ENCODE measurements at regions not wholly inside any gene's neighbourhood (a gene's known extent, or its start where the extent isn't known, plus 50 kb on each side); places are given as distances from the start of the nearest gene placed in this dataset.

GRCh38 chr2:113822087-113822815 is 65.8 kb upstream of the SLC35F5 start (continued):
- no peak for TF ChIP-seq ZNF592 (IDR thresholded peaks at IDR 0.05)
- no peak for TF ChIP-seq CREM (IDR thresholded peaks at IDR 0.05; ENCODE audit: low read depth)
- no peak for TF ChIP-seq CBX3 (IDR thresholded peaks at IDR 0.05; ENCODE audit: borderline replicate concordance in 1 of 2, low read length in 2 of 2)
- no peak for TF ChIP-seq ZNF785 (CRISPR knock-in tag; IDR thresholded peaks at IDR 0.05)
- TF ChIP-seq XRCC3 (IDR thresholded peaks at IDR 0.05): no peak
- no peak for TF ChIP-seq NR1H2 (CRISPR knock-in tag; IDR thresholded peaks at IDR 0.05)
- TF ChIP-seq YY1 (IDR thresholded peaks at IDR 0.05; ENCODE audit: borderline replicate concordance in 1 of 3, control insufficient read depth in 1 of 3, extremely low read depth in 1 of 3, insufficient read depth in 3 of 3, insufficient read length in 1 of 3, insufficient replicate concordance in 2 of 3, low read depth in 1 of 3, low read length in 2 of 3): no peak
- TF ChIP-seq HOXB6 (CRISPR knock-in tag; IDR thresholded peaks at IDR 0.05; ENCODE audit: borderline replicate concordance): no peak
- TF ChIP-seq, protein P1, sequence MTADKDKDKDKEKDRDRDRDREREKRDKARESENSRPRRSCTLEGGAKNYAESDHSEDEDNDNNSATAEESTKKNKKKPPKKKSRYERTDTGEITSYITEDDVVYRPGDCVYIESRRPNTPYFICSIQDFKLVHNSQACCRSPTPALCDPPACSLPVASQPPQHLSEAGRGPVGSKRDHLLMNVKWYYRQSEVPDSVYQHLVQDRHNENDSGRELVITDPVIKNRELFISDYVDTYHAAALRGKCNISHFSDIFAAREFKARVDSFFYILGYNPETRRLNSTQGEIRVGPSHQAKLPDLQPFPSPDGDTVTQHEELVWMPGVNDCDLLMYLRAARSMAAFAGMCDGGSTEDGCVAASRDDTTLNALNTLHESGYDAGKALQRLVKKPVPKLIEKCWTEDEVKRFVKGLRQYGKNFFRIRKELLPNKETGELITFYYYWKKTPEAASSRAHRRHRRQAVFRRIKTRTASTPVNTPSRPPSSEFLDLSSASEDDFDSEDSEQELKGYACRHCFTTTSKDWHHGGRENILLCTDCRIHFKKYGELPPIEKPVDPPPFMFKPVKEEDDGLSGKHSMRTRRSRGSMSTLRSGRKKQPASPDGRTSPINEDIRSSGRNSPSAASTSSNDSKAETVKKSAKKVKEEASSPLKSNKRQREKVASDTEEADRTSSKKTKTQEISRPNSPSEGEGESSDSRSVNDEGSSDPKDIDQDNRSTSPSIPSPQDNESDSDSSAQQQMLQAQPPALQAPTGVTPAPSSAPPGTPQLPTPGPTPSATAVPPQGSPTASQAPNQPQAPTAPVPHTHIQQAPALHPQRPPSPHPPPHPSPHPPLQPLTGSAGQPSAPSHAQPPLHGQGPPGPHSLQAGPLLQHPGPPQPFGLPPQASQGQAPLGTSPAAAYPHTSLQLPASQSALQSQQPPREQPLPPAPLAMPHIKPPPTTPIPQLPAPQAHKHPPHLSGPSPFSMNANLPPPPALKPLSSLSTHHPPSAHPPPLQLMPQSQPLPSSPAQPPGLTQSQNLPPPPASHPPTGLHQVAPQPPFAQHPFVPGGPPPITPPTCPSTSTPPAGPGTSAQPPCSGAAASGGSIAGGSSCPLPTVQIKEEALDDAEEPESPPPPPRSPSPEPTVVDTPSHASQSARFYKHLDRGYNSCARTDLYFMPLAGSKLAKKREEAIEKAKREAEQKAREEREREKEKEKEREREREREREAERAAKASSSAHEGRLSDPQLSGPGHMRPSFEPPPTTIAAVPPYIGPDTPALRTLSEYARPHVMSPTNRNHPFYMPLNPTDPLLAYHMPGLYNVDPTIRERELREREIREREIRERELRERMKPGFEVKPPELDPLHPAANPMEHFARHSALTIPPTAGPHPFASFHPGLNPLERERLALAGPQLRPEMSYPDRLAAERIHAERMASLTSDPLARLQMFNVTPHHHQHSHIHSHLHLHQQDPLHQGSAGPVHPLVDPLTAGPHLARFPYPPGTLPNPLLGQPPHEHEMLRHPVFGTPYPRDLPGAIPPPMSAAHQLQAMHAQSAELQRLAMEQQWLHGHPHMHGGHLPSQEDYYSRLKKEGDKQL (CRISPR knock-in tag; IDR thresholded peaks at IDR 0.05; ENCODE audit: borderline replicate concordance): no peak
- TF ChIP-seq ZSCAN29 (IDR thresholded peaks at IDR 0.05): no peak
- no peak for TF ChIP-seq NEUROD1 (IDR thresholded peaks at IDR 0.05; ENCODE audit: borderline replicate concordance, low read depth, low read length, partially characterized antibody)
- TF ChIP-seq COPS2 (conservative IDR thresholded peaks at IDR 0.05): no peak
- TF ChIP-seq SAP30 (IDR thresholded peaks at IDR 0.05; ENCODE audit: borderline replicate concordance, insufficient read depth, low read depth, low read length, poor library complexity, severe bottlenecking): no peak
- TF ChIP-seq RAD21 (CRISPR knock-in tag; conservative IDR thresholded peaks at IDR 0.05 in 1 of 2, IDR thresholded peaks at IDR 0.05 in 1 of 2): no peak
- TF ChIP-seq MEF2D (tag; conservative IDR thresholded peaks at IDR 0.05; ENCODE audit: low read depth): no peak
- TF ChIP-seq, protein P2, sequence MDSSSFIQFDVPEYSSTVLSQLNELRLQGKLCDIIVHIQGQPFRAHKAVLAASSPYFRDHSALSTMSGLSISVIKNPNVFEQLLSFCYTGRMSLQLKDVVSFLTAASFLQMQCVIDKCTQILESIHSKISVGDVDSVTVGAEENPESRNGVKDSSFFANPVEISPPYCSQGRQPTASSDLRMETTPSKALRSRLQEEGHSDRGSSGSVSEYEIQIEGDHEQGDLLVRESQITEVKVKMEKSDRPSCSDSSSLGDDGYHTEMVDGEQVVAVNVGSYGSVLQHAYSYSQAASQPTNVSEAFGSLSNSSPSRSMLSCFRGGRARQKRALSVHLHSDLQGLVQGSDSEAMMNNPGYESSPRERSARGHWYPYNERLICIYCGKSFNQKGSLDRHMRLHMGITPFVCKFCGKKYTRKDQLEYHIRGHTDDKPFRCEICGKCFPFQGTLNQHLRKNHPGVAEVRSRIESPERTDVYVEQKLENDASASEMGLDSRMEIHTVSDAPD (CRISPR knock-in tag; IDR thresholded peaks at IDR 0.05): no peak
